ENCODE measurements at regions not wholly inside any gene's neighbourhood (a gene's known extent, or its start where the extent isn't known, plus 50 kb on each side); places are given as distances from the start of the nearest gene placed in this dataset.

DNA sequence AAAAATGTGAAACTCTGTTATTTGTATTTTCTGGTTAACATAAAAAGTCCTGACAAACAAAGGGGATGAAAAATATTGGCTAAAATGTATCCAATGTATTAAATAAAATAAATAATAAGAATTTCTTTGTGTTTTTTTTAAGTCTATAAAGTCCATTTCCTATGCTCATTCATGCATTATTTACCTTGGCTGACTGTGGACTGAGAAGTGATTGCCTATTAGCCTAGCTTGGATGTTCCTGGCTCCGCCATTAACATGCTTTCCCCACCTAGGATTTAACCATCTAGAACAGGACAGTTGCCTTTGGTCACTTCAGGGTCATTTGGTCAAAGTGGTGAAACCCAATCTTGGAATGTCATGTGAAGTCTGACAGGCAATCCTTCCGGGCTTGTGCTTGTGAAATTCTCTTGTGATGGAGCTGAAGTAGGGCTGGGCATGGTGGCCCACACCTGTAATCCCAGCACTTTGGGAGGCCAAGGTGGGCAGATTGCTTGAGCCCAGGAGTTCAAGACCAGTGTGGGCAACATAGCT is 60.4 kb upstream of the TANC1 start (continued):
- TF ChIP-seq, protein P1, sequence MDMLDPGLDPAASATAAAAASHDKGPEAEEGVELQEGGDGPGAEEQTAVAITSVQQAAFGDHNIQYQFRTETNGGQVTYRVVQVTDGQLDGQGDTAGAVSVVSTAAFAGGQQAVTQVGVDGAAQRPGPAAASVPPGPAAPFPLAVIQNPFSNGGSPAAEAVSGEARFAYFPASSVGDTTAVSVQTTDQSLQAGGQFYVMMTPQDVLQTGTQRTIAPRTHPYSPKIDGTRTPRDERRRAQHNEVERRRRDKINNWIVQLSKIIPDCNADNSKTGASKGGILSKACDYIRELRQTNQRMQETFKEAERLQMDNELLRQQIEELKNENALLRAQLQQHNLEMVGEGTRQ (IDR thresholded peaks at IDR 0.05; ENCODE audit: low read length): no peak
- TF ChIP-seq TEAD4 (IDR thresholded peaks at IDR 0.05; ENCODE audit: low read depth, low read length): no peak
- TF ChIP-seq SAP30 (IDR thresholded peaks at IDR 0.05; ENCODE audit: insufficient read depth, insufficient replicate concordance, low read length): no peak
- no peak for TF ChIP-seq SUZ12 (IDR thresholded peaks at IDR 0.05; ENCODE audit: low read length)
